ENCODE measurements at regions not wholly inside any gene's neighbourhood (a gene's known extent, or its start where the extent isn't known, plus 50 kb on each side); places are given as distances from the start of the nearest gene placed in this dataset.

GRCh38 chr15:97236140-97236539 lies 724.4 kb upstream of the ARRDC4 start:
- TF ChIP-seq POLR2A (IDR thresholded peaks at IDR 0.05) (no peak), CTCF (IDR thresholded peaks at IDR 0.05) (no peak)

Measured in breast epithelium (tissue), 3 donors.